BJ (cell line): ENCODE measurements at regions not wholly inside any gene's neighbourhood (a gene's known extent, or its start where the extent isn't known, plus 50 kb on each side); places are given as distances from the start of the nearest gene placed in this dataset.

Experiments used
- CTCF ChIA-PET: fragments of 350-600 bp; formaldehyde crosslinking; extraction: SDS; loops from one replicate; lab custom pipeline; 2021; ENCODE audit warnings: antibody characterized with exemption, inconsistent platforms; lab: Yijun Ruan, JAX
- POLR2A ChIA-PET: fragments of 300-600 bp; sonication (Branson Sonifier 250); formaldehyde crosslinking; extraction: SDS; loops from one replicate; lab custom pipeline; 2021; ENCODE audit warnings: antibody characterized with exemption; lab: Charles Lee
- DNase-seq: peaks from one replicate; pipeline ENCODE4 v3.0.0-alpha.2; 2011; ENCODE audit warnings: low read depth
- H3K27me3 ChIP-seq: 2 replicates; pipeline ENCODE4 v1.6.0; 2011; ENCODE audit warnings: low read length; ENCODE audit not compliant: control insufficient read depth, insufficient read depth
- H3K36me3 ChIP-seq: 2 replicates; pipeline ENCODE4 v1.5.1; 2011; ENCODE audit warnings: low read length; ENCODE audit not compliant: control insufficient read depth, insufficient read depth
- H3K4me3 ChIP-seq: 2 replicates; pipeline ENCODE4 v1.5.1; 2011; ENCODE audit warnings: low read depth, mild to moderate bottlenecking, control low read depth, low read length
- CTCF ChIP-seq: IDR thresholded peaks from 2 replicates; pipeline ENCODE4 v1.5.1; 2011; ENCODE audit warnings: low read depth, mild to moderate bottlenecking, control low read depth, inconsistent platforms, low read length, moderate library complexity; ENCODE audit not compliant: insufficient read depth

GRCh38 chr13:98632961-98633360 is 56.1 kb upstream of the STK24 start:
- CTCF ChIA-PET, result interaction anchor here (1.8 to 2.2 kb wide), 3 partner anchors 16 to 188 kb away, joined by 4 to 9 read pairs (median 4); no protein-coding TSS in a partner anchor
- POLR2A ChIA-PET, result no interaction called here
- no peak for TF ChIP-seq CTCF
- H3K36me3 ChIP-seq, result no peaks in the 10 kb centered on the region
- no peak overlapping the region for H3K4me3 ChIP-seq
- DNase-seq, result no peak
- H3K27me3 ChIP-seq, result 0 out of 2 replicates have a peak, but pooled peaks cover 1% of the 10 kb centered on the region

GRCh38 chr13:98629055-98629454 is 52.1 kb upstream of the STK24 start:
- Histone ChIP-seq H3K27me3 (0 out of 2 replicates have a peak, but pooled peaks cover 1% of the 10 kb centered on the region), H3K36me3 (no peaks in the 10 kb centered on the region), H3K4me3 (no peak overlapping the region)
- no peak for TF ChIP-seq CTCF
- ChIA-PET CTCF (interaction anchor here (0.9 to 1.4 kb wide), 4 partner anchors 10 to 183 kb away, joined by 3 to 7 read pairs (median 4); no protein-coding TSS in a partner anchor), POLR2A (interaction anchor here (0.6 kb wide), 1 partner anchor 199 kb away, joined by 3 read pairs; no protein-coding TSS in a partner anchor)
- DNase-seq, result no peak
